ENCODE measurements at regions not wholly inside any gene's neighbourhood (a gene's known extent, or its start where the extent isn't known, plus 50 kb on each side); places are given as distances from the start of the nearest gene placed in this dataset.

- H3K4me1 ChIP-seq (ENCODE audit: control insufficient read depth, insufficient read depth, low read length) = peaks cover 12% of the 10 kb centered on the region
- no peak overlapping the region for H3K4me3 ChIP-seq (ENCODE audit: low read depth, low read length)
- POLR2A ChIA-PET = no interaction called here
- no peaks in the 10 kb centered on the region for H3K9me3 ChIP-seq (ENCODE audit: control insufficient read depth, insufficient read depth, low read depth, low read length)
- H3K36me3 ChIP-seq (ENCODE audit: control insufficient read depth in 2 of 2, insufficient read depth in 1 of 2, low read length in 2 of 2) = no peaks in the 10 kb centered on the region
- CTCF ChIA-PET = interaction anchor here (0.6 to 1.7 kb wide), 11 partner anchors 8 to 150 kb away, joined by 3 to 7 read pairs (median 5); no protein-coding TSS in a partner anchor
- H3K27ac ChIP-seq (ENCODE audit: extremely low read depth, low read depth, low read length) = no peak overlapping the region
- TF ChIP-seq SCRT2 (tag by site-specific recombination; IDR thresholded peaks at IDR 0.05) = no peak
- TF ChIP-seq ZNF843 (tag by site-specific recombination; IDR thresholded peaks at IDR 0.05) = no peak
- no peak for TF ChIP-seq EGR2 (tag by site-specific recombination; IDR thresholded peaks at IDR 0.05; ENCODE audit: low read depth)
- no peak for TF ChIP-seq AEBP2 (tag by site-specific recombination; IDR thresholded peaks at IDR 0.05; ENCODE audit: borderline replicate concordance)
- TF ChIP-seq KLF8 (tag by site-specific recombination; IDR thresholded peaks at IDR 0.05) = no peak
- TF ChIP-seq ZNF26 (tag by site-specific recombination; IDR thresholded peaks at IDR 0.05) = no peak
- TF ChIP-seq ZNF664 (tag by site-specific recombination; IDR thresholded peaks at IDR 0.05) = no peak
- TF ChIP-seq ZNF433 (tag by site-specific recombination; IDR thresholded peaks at IDR 0.05; ENCODE audit: low read depth) = no peak
- TF ChIP-seq BCL11A (tag by site-specific recombination; IDR thresholded peaks at IDR 0.05; ENCODE audit: low read depth) = no peak
- no peak for TF ChIP-seq ZNF202 (tag by site-specific recombination; IDR thresholded peaks at IDR 0.05; ENCODE audit: borderline replicate concordance)
- no peak for TF ChIP-seq BCL6B (tag by site-specific recombination; IDR thresholded peaks at IDR 0.05)
- TF ChIP-seq ZNF148 (tag by site-specific recombination; IDR thresholded peaks at IDR 0.05; ENCODE audit: borderline replicate concordance) = no peak
- TF ChIP-seq ZFP69B (tag by site-specific recombination; IDR thresholded peaks at IDR 0.05) = no peak
- no peak for TF ChIP-seq YY2 (tag by site-specific recombination; IDR thresholded peaks at IDR 0.05)
- no peak for TF ChIP-seq ZNF830 (tag by site-specific recombination; IDR thresholded peaks at IDR 0.05; ENCODE audit: low read depth)
- no peak for TF ChIP-seq GFI1B (tag by site-specific recombination; IDR thresholded peaks at IDR 0.05)
- no peak for TF ChIP-seq ZNF600 (tag by site-specific recombination; IDR thresholded peaks at IDR 0.05)
Measured at GRCh38 chr20:60136645-60137401, 178.6 kb downstream of the CDH26 start.

GRCh38 chr20:60137657-60138245, 179.5 kb downstream of the CDH26 start:
- POLR2A ChIA-PET = interaction anchor here (1.1 kb wide), 1 partner anchor 80 kb away, joined by 3 read pairs; no protein-coding TSS in a partner anchor
- no peak overlapping the region for H3K27ac ChIP-seq (ENCODE audit: extremely low read depth, low read depth, low read length)
- TF ChIP-seq BCL11B (tag by site-specific recombination; IDR thresholded peaks at IDR 0.05; ENCODE audit: low read depth) (no peak), SP2 (tag by site-specific recombination; IDR thresholded peaks at IDR 0.05) (no peak), ZNF580 (tag by site-specific recombination; IDR thresholded peaks at IDR 0.05) (peak; percentile 74), ZNF677 (tag by site-specific recombination; IDR thresholded peaks at IDR 0.05) (no peak), ZNF610 (tag by site-specific recombination; IDR thresholded peaks at IDR 0.05; ENCODE audit: borderline replicate concordance) (no peak), ZNF280D (tag by site-specific recombination; IDR thresholded peaks at IDR 0.05) (no peak)

More at GRCh38 chr20:60137657-60138245, 179.5 kb downstream of the CDH26 start:
- no peaks in the 10 kb centered on the region for H3K36me3 ChIP-seq (ENCODE audit: control insufficient read depth in 2 of 2, insufficient read depth in 1 of 2, low read length in 2 of 2)
- peaks cover 12% of the 10 kb centered on the region for H3K4me1 ChIP-seq (ENCODE audit: control insufficient read depth, insufficient read depth, low read length)
- H3K4me3 ChIP-seq (ENCODE audit: low read depth, low read length) = peak overlapping the region; percentile 46; the same call in 1 of the 2 replicates
- H3K9me3 ChIP-seq (ENCODE audit: control insufficient read depth, insufficient read depth, low read depth, low read length) = no peaks in the 10 kb centered on the region
- CTCF ChIA-PET = interaction anchor here (0.5 to 1.7 kb wide), 17 partner anchors 9 to 396 kb away, joined by 3 to 7 read pairs (median 4); no protein-coding TSS in a partner anchor

Measured in HEK293 (cell line).